ENCODE measurements at regions not wholly inside any gene's neighbourhood (a gene's known extent, or its start where the extent isn't known, plus 50 kb on each side); places are given as distances from the start of the nearest gene placed in this dataset.

DNA sequence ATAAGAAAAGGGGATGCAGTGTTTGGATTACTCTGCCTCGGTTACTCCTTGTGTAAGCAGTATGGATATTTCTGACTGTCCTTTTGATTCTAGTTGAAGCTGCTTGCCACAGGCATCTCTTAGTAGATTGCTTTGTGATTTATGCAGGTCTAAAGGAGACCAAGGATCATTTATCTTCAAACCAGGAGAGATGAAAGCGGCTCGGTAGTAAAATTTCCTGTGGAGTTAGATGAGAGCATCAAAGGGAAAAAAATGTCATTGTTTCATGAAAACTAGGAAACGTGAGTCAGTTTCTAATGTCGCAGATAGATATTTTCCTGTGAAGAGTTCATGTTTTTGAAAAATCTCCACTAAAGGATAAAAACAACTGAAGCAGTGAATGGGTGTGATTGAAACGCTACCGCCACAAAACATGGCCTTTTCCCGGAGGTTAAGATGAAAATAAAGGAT is 254.0 kb upstream of the TBL1XR1 start:
- H2BK20ac ChIP-seq (ENCODE audit: low read length) = no peak overlapping the region
- ChIA-PET POLR2A (ENCODE audit: partially characterized antibody) (no interaction called here), CTCF (ENCODE audit: partially characterized antibody) (no interaction called here)
- no peak overlapping the region for H2BK15ac ChIP-seq (ENCODE audit: low read length)
- H3K4me2 ChIP-seq (ENCODE audit: insufficient read depth in 1 of 2, low read depth in 2 of 2, low read length in 2 of 2) = no peak overlapping the region
- H3K4me3 ChIP-seq (ENCODE audit: extremely low read depth in 1 of 4, insufficient read depth in 2 of 4, low read depth in 3 of 4, low read length in 4 of 4) = no peak overlapping the region
- no peaks in the 10 kb centered on the region for H3K23me2 ChIP-seq (ENCODE audit: low read depth, low read length)
- DNase-seq (ENCODE audit: low read depth in 1 of 2, low spot score in 2 of 2) (no peak), FAIRE-seq (no peak)
- H3K18ac ChIP-seq (ENCODE audit: extremely low read depth, low read length) = no peak overlapping the region
- H2BK120ac ChIP-seq (replicated peaks; ENCODE audit: low read depth, low read length) = no peak overlapping the region
- no peak overlapping the region for H2AK5ac ChIP-seq (ENCODE audit: low read depth, low read length)
- no peaks in the 10 kb centered on the region for H3K36me3 ChIP-seq (ENCODE audit: control insufficient read depth in 2 of 4, insufficient read depth in 4 of 4, low read length in 3 of 4)
- H3K79me1 ChIP-seq (ENCODE audit: low read depth, low read length) = no peaks in the 10 kb centered on the region
- H3K79me2 ChIP-seq (ENCODE audit: control insufficient read depth in 1 of 2, insufficient read depth in 2 of 2, low read length in 2 of 2) = no peaks in the 10 kb centered on the region
- H4K5ac ChIP-seq (ENCODE audit: insufficient read length, low read depth, low read length) = no peak overlapping the region
- H4K91ac ChIP-seq (replicated peaks; ENCODE audit: insufficient read length, low read length) = no peak overlapping the region
- no peaks in the 10 kb centered on the region for H3K4me1 ChIP-seq (replicated peaks in 1 of 4; ENCODE audit: control insufficient read depth in 3 of 4, insufficient read depth in 4 of 4, low read length in 3 of 4)
- no peak overlapping the region for H3K4ac ChIP-seq (replicated peaks; ENCODE audit: insufficient read length, low read depth, low read length)
- H3K27me3 ChIP-seq (replicated peaks in 1 of 4; ENCODE audit: control insufficient read depth in 3 of 4, extremely low read depth in 1 of 4, insufficient read depth in 3 of 4, low read length in 3 of 4) = no peaks in the 10 kb centered on the region
- H2BK12ac ChIP-seq (ENCODE audit: low read depth, low read length) = no peak overlapping the region
- no peak overlapping the region for H2BK5ac ChIP-seq (ENCODE audit: low read depth, low read length)
- no peak overlapping the region for H4K8ac ChIP-seq (ENCODE audit: extremely low read depth, insufficient read depth, low read length)
- WGBS, 2 experiments (ENCODE audit: extremely low coverage in 1 of 2, insufficient coverage in 1 of 2, insufficient read length in 1 of 2, insufficient replicate concordance in 2 of 2, low coverage in 1 of 2, low lambda C conversion rate in 2 of 2, missing lambda C conversion rate in 1 of 2) = 90% methylated on average over 8 of the region's 8 CpGs; no CpG with 5 or more reads in 1 of the 2 experiments
- no peak overlapping the region for H3K14ac ChIP-seq (ENCODE audit: insufficient read length)
- no peak overlapping the region for H3K23ac ChIP-seq (ENCODE audit: insufficient read length)
- no peak overlapping the region for H3K56ac ChIP-seq (replicated peaks; ENCODE audit: insufficient read length, low read depth, low read length)
- peak overlapping the region; percentile 87; the same call in 1 of the 2 replicates for H2AFZ ChIP-seq (ENCODE audit: low read length)
- no peaks in the 10 kb centered on the region for H3K9me3 ChIP-seq (ENCODE audit: insufficient read depth in 2 of 2, low read depth in 1 of 2, low read length in 1 of 2)
- H3K27ac ChIP-seq (ENCODE audit: low read depth, low read length) = no peak overlapping the region
- no peak overlapping the region for H3K9ac ChIP-seq (replicated peaks in 1 of 4; ENCODE audit: extremely low read depth in 1 of 4, low read depth in 3 of 4, low read length in 3 of 4)
- no peaks in the 10 kb centered on the region for H4K20me1 ChIP-seq (replicated peaks in 1 of 2; ENCODE audit: control insufficient read depth in 1 of 2, insufficient read depth in 2 of 2, low read length in 2 of 2)
- no peak for TF ChIP-seq KDM4A (IDR thresholded peaks at IDR 0.05; ENCODE audit: low read depth, low read length, severe bottlenecking)
- no peak for TF ChIP-seq FOSL1 (IDR thresholded peaks at IDR 0.05; ENCODE audit: insufficient read depth, low read depth, low read length)
- TF ChIP-seq HDAC2 (IDR thresholded peaks at IDR 0.05; ENCODE audit: borderline replicate concordance in 1 of 2, low read depth in 2 of 2, low read length in 2 of 2) = no peak
- TF ChIP-seq, protein P1, sequence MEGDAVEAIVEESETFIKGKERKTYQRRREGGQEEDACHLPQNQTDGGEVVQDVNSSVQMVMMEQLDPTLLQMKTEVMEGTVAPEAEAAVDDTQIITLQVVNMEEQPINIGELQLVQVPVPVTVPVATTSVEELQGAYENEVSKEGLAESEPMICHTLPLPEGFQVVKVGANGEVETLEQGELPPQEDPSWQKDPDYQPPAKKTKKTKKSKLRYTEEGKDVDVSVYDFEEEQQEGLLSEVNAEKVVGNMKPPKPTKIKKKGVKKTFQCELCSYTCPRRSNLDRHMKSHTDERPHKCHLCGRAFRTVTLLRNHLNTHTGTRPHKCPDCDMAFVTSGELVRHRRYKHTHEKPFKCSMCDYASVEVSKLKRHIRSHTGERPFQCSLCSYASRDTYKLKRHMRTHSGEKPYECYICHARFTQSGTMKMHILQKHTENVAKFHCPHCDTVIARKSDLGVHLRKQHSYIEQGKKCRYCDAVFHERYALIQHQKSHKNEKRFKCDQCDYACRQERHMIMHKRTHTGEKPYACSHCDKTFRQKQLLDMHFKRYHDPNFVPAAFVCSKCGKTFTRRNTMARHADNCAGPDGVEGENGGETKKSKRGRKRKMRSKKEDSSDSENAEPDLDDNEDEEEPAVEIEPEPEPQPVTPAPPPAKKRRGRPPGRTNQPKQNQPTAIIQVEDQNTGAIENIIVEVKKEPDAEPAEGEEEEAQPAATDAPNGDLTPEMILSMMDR (IDR thresholded peaks at IDR 0.05; ENCODE audit: control extremely low read depth in 1 of 3, insufficient read depth in 1 of 3, low read depth in 1 of 3, low read length in 3 of 3) = no peak
- TF ChIP-seq SIX5 (IDR thresholded peaks at IDR 0.05; ENCODE audit: low read depth, low read length) = no peak
- no peak for TF ChIP-seq GABPA (IDR thresholded peaks at IDR 0.05; ENCODE audit: borderline replicate concordance, insufficient read depth, low read length)
- TF ChIP-seq RAD21 (IDR thresholded peaks at IDR 0.05 in 1 of 2, conservative IDR thresholded peaks at IDR 0.05 in 1 of 2; ENCODE audit: low read depth in 2 of 2, low read length in 2 of 2) = no peak
- TF ChIP-seq GTF2F1 (IDR thresholded peaks at IDR 0.05; ENCODE audit: borderline replicate concordance, low read depth, low read length) = no peak
- no peak for TF ChIP-seq CREB1 (IDR thresholded peaks at IDR 0.05)
- TF ChIP-seq SAP30 (IDR thresholded peaks at IDR 0.05; ENCODE audit: insufficient read depth, insufficient replicate concordance, low read length) = no peak
- no peak for TF ChIP-seq JUND (IDR thresholded peaks at IDR 0.05; ENCODE audit: low read length)
